ENCODE measurements at regions not wholly inside any gene's neighbourhood (a gene's known extent, or its start where the extent isn't known, plus 50 kb on each side); places are given as distances from the start of the nearest gene placed in this dataset.

DNA sequence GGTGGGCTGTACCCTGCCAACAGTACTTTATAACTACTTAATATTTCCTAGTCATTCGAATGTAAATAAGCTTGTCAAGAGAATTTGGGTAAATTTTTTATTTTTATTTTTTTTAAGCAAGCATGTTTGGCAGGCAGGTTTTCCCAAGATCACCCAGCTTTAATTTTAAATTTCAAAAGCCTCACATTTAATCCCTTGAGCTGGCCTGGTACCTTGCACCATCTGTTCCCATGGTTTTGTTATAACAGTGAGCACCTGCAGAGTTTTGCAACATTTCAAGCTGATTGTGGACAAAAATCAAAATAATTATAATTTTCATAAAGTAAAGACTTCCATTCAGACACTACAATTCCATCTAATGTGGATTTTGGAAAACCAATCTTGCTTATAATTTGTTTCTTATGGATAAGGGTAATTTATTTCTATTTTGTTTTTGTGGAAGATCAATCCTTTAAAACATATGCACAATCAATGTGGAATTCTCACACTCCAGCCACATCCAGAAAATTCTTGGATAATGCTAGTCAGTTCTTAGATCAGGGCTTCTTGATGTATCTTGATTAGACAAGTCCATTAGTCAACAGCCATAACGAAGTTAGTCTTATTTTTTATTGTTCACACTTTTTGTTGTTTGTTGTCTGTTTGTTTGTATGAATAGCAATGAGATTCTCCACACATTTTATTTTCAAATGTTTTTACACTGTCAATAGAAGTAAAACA, 689.3 kb downstream of the NR4A2 start:
- WGBS (ENCODE audit: low lambda C conversion rate) = 2% methylated on average over 2 of the region's 2 CpGs
- H3K9me2 ChIP-seq = no peaks in the 10 kb centered on the region

DNA sequence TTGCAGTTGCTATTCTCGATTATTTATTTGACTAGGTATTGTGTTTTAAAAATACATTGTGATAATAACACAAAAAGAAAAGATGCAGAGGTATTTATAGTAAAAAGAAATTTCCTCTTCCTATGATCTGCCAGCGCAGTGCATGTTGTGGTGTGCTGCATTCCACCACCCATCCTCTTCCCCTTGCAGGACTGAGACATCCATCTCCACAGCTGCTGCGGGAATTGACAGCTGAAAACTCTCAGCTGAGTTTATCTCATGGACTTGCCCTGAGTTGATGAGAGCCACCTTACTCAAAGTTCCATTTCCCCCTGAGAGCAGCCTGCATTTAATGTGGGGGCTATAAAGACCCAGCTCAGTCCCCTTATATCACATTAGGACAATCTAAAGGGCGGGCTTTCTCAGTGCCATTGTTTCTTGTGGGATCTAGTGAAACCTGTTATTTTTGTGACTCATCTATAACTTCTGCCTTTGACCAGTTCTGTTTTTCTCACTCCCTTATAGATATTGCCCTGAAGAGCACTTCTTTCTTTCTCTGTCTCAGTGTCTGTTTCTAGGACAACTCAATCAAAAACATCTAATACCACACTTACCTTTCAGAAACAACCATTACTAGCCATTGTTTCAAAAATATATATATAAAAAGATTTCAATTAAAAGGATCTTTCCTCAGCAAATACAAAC, 698.5 kb downstream of the NR4A2 start:
- Histone ChIP-seq H3K4me1 (ENCODE audit: control insufficient read depth in 1 of 2, insufficient read depth in 2 of 2, low read depth in 1 of 2, low read length in 1 of 2) (no peaks in the 10 kb centered on the region), H4K20me1 (ENCODE audit: insufficient read depth) (no peaks in the 10 kb centered on the region), H3K27me3 (ENCODE audit: insufficient read depth) (no peaks in the 10 kb centered on the region), H3K27ac (ENCODE audit: low read depth in 2 of 2, low read length in 1 of 2) (no peak overlapping the region), H2AFZ (ENCODE audit: low read depth) (no peak overlapping the region), H3K4me3 (ENCODE audit: low read depth in 2 of 2, low read length in 1 of 2) (no peak overlapping the region), H3K36me3 (replicated peaks in 1 of 2; ENCODE audit: control insufficient read depth in 1 of 2, insufficient read depth in 2 of 2, low read length in 1 of 2) (no peaks in the 10 kb centered on the region), H3K4me2 (no peak overlapping the region), H3K79me2 (ENCODE audit: insufficient read depth) (no peaks in the 10 kb centered on the region), H3F3A (replicated peaks; ENCODE audit: insufficient read depth) (no peaks in the 10 kb centered on the region), H3K9ac (no peak overlapping the region), H3K9me3 (no peaks in the 10 kb centered on the region), H3K9me2 (no peaks in the 10 kb centered on the region)
- POLR2A ChIA-PET = no interaction called here
- CTCF ChIA-PET = no interaction called here
- 0% methylated on average over 4 of the region's 4 CpGs for WGBS (ENCODE audit: low lambda C conversion rate)
- no peak for DNase-seq
- no peak for TF ChIP-seq ELF1 (IDR thresholded peaks at IDR 0.05)
- no peak for TF ChIP-seq EZH2phosphoT487 (IDR thresholded peaks at IDR 0.05; ENCODE audit: borderline replicate concordance, low read depth)
- TF ChIP-seq YY1 (IDR thresholded peaks at IDR 0.05; ENCODE audit: low read depth) = no peak
- TF ChIP-seq FOXJ3 (CRISPR knock-in tag; IDR thresholded peaks at IDR 0.05) = no peak
- TF ChIP-seq, protein P1, sequence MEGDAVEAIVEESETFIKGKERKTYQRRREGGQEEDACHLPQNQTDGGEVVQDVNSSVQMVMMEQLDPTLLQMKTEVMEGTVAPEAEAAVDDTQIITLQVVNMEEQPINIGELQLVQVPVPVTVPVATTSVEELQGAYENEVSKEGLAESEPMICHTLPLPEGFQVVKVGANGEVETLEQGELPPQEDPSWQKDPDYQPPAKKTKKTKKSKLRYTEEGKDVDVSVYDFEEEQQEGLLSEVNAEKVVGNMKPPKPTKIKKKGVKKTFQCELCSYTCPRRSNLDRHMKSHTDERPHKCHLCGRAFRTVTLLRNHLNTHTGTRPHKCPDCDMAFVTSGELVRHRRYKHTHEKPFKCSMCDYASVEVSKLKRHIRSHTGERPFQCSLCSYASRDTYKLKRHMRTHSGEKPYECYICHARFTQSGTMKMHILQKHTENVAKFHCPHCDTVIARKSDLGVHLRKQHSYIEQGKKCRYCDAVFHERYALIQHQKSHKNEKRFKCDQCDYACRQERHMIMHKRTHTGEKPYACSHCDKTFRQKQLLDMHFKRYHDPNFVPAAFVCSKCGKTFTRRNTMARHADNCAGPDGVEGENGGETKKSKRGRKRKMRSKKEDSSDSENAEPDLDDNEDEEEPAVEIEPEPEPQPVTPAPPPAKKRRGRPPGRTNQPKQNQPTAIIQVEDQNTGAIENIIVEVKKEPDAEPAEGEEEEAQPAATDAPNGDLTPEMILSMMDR (IDR thresholded peaks at IDR 0.05) = no peak
- no peak for TF ChIP-seq SMC3 (IDR thresholded peaks at IDR 0.05; ENCODE audit: low read depth, low read length)
- TF ChIP-seq FOSL2 (IDR thresholded peaks at IDR 0.05; ENCODE audit: borderline replicate concordance, low read depth) = no peak
- TF ChIP-seq GATA2 (CRISPR knock-in tag; IDR thresholded peaks at IDR 0.05) = no peak
- no peak for TF ChIP-seq JUND (IDR thresholded peaks at IDR 0.05)
- TF ChIP-seq NRF1 (IDR thresholded peaks at IDR 0.05; ENCODE audit: low read depth, low read length) = no peak
- TF ChIP-seq MXI1 (IDR thresholded peaks at IDR 0.05; ENCODE audit: low read depth, low read length) = no peak
- no peak for TF ChIP-seq CHD2 (IDR thresholded peaks at IDR 0.05; ENCODE audit: low read length, partially characterized antibody)
- TF ChIP-seq, protein P2, sequence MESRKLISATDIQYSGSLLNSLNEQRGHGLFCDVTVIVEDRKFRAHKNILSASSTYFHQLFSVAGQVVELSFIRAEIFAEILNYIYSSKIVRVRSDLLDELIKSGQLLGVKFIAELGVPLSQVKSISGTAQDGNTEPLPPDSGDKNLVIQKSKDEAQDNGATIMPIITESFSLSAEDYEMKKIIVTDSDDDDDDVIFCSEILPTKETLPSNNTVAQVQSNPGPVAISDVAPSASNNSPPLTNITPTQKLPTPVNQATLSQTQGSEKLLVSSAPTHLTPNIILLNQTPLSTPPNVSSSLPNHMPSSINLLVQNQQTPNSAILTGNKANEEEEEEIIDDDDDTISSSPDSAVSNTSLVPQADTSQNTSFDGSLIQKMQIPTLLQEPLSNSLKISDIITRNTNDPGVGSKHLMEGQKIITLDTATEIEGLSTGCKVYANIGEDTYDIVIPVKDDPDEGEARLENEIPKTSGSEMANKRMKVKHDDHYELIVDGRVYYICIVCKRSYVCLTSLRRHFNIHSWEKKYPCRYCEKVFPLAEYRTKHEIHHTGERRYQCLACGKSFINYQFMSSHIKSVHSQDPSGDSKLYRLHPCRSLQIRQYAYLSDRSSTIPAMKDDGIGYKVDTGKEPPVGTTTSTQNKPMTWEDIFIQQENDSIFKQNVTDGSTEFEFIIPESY (IDR thresholded peaks at IDR 0.05; ENCODE audit: borderline replicate concordance, low read depth) = no peak
- TF ChIP-seq MEF2A (IDR thresholded peaks at IDR 0.05; ENCODE audit: borderline replicate concordance, low read depth) = no peak
- TF ChIP-seq POLR2AphosphoS5 (IDR thresholded peaks at IDR 0.05; ENCODE audit: low read depth, low read length) = no peak

More for the DNA sequence above, 689.3 kb downstream of the NR4A2 start:
- Histone ChIP-seq H3K4me2 (no peak overlapping the region), H3K9ac (no peak overlapping the region), H3K4me3 (ENCODE audit: low read depth in 2 of 2, low read length in 1 of 2) (no peak overlapping the region), H3K4me1 (ENCODE audit: control insufficient read depth in 1 of 2, insufficient read depth in 2 of 2, low read depth in 1 of 2, low read length in 1 of 2) (no peaks in the 10 kb centered on the region), H2AFZ (ENCODE audit: low read depth) (no peak overlapping the region), H3K79me2 (ENCODE audit: insufficient read depth) (no peaks in the 10 kb centered on the region), H3K9me3 (no peaks in the 10 kb centered on the region), H3F3A (replicated peaks; ENCODE audit: insufficient read depth) (no peaks in the 10 kb centered on the region), H3K27me3 (ENCODE audit: insufficient read depth) (no peaks in the 10 kb centered on the region), H3K27ac (ENCODE audit: low read depth in 2 of 2, low read length in 1 of 2) (no peak overlapping the region), H4K20me1 (ENCODE audit: insufficient read depth) (no peaks in the 10 kb centered on the region), H3K36me3 (replicated peaks in 1 of 2; ENCODE audit: control insufficient read depth in 1 of 2, insufficient read depth in 2 of 2, low read length in 1 of 2) (no peaks in the 10 kb centered on the region)
- TF ChIP-seq RXRA (IDR thresholded peaks at IDR 0.05; ENCODE audit: borderline replicate concordance, low read depth) = no peak
- TF ChIP-seq NRF1 (IDR thresholded peaks at IDR 0.05; ENCODE audit: low read depth, low read length) = no peak
- TF ChIP-seq, protein P1 (IDR thresholded peaks at IDR 0.05) = no peak
- no peak for TF ChIP-seq FOXM1 (IDR thresholded peaks at IDR 0.05; ENCODE audit: low read depth)
- no peak for TF ChIP-seq NFIC (IDR thresholded peaks at IDR 0.05; ENCODE audit: borderline replicate concordance)
- TF ChIP-seq, protein P3, sequence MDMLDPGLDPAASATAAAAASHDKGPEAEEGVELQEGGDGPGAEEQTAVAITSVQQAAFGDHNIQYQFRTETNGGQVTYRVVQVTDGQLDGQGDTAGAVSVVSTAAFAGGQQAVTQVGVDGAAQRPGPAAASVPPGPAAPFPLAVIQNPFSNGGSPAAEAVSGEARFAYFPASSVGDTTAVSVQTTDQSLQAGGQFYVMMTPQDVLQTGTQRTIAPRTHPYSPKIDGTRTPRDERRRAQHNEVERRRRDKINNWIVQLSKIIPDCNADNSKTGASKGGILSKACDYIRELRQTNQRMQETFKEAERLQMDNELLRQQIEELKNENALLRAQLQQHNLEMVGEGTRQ (IDR thresholded peaks at IDR 0.05; ENCODE audit: borderline replicate concordance, low read depth, low read length) = no peak
- no peak for TF ChIP-seq GABPA (IDR thresholded peaks at IDR 0.05; ENCODE audit: low read depth)
- TF ChIP-seq YY1 (IDR thresholded peaks at IDR 0.05; ENCODE audit: low read depth) = no peak
- TF ChIP-seq MEF2A (IDR thresholded peaks at IDR 0.05; ENCODE audit: borderline replicate concordance, low read depth) = no peak
- CTCF ChIA-PET = no interaction called here
- no peak for DNase-seq
- POLR2A ChIA-PET = no interaction called here
